K562 (cell line): ENCODE measurements at regions not wholly inside any gene's neighbourhood (a gene's known extent, or its start where the extent isn't known, plus 50 kb on each side); places are given as distances from the start of the nearest gene placed in this dataset.

Experiments
- ATAC-seq: fragments of 200-7000 bp; cut with Tn5 transposase; 3 replicates; pipeline ENCODE4 v1.9.1; 2020; ENCODE audit warnings: moderate library complexity
- BruUV-seq: library from RNA; stranded (reverse); fragments of 400-500 nt; replicated peaks from 2 replicates; lab custom pipeline; 2021; lab: Mats Ljungman, UMichigan
- CTCF ChIA-PET: fragments of 300-600 bp; formaldehyde crosslinking; extraction: SDS; loops from one replicate; lab custom pipeline; 2021; ENCODE audit warnings: low intra/inter-chr PET ratio; lab: Yijun Ruan, JAX
- POLR2A ChIA-PET: fragments of 300-600, 350-650 bp; sonication (Branson Sonifier 250); formaldehyde crosslinking; extraction: SDS; loops from one replicate; lab custom pipeline; 2021; ENCODE audit warnings: antibody characterized with exemption, inconsistent platforms; lab: Yijun Ruan, JAX
- DNase-seq, 4 experiments: peaks; one replicate each; pipeline versions ENCODE4 v3.0.0 to v3.0.0-alpha.2; 2011 to 2018; ENCODE audit warnings: low spot score in 3 of 4, mixed read lengths in 3 of 4; ENCODE audit errors: extremely low read depth in 1 of 4
- FAIRE-seq: peaks from 2 replicates; lab custom pipeline; 2011; peaks lifted over from hg19 to GRCh38; lab: Jason Lieb, UNC
- H2AFZ ChIP-seq: 2 replicates; pipeline ENCODE4 v1.6.0; 2011; ENCODE audit warnings: low read depth, low read length, control low read depth, inconsistent platforms
- H3K27ac ChIP-seq: fragments of 200-600 bp; 3 replicates; pipeline ENCODE4 v1.8.0; 2011; ENCODE audit warnings: low read depth, mild to moderate bottlenecking, control low read depth, inconsistent platforms, low read length, moderate library complexity, mixed read lengths; ENCODE audit errors: extremely low read depth
- H3K27me3 ChIP-seq, 2 experiments: fragments of 300-600 bp in 1 of 2; 2 replicates in 1 of 2; 3 replicates in 1 of 2; pipeline versions ENCODE4 v1.6.0 to v1.8.0; 2011; ENCODE audit warnings: inconsistent platforms in 2 of 2, low read length in 2 of 2, mild to moderate bottlenecking in 1 of 2, mixed read lengths in 1 of 2, moderate library complexity in 1 of 2; ENCODE audit not compliant: control insufficient read depth in 2 of 2, insufficient read depth in 2 of 2
- H3K36me3 ChIP-seq: fragments of 300-600 bp; 3 replicates; pipeline ENCODE4 v1.8.0; 2011; ENCODE audit warnings: mild to moderate bottlenecking, low read length, inconsistent platforms; ENCODE audit not compliant: control insufficient read depth, insufficient read depth
- H3K4me1 ChIP-seq, 2 experiments: fragments of 200-600 bp in 1 of 2; replicated peaks in 1 of 2; 2 replicates in 1 of 2; 3 replicates in 1 of 2; pipeline versions ENCODE4 v1.5.1 to v1.8.0; 2011; ENCODE audit warnings: inconsistent platforms in 2 of 2, low read length in 2 of 2, mild to moderate bottlenecking in 1 of 2, mixed read lengths in 1 of 2, moderate library complexity in 1 of 2; ENCODE audit not compliant: control insufficient read depth in 2 of 2, insufficient read depth in 2 of 2
- H3K4me2 ChIP-seq: 2 replicates; pipeline ENCODE4 v1.6.1; 2011; ENCODE audit warnings: low read length, control low read depth, inconsistent platforms, mixed read lengths; ENCODE audit not compliant: insufficient read depth
- H3K4me3 ChIP-seq: fragments of 200-600 bp; sonication (generic), shearing (Covaris generic); 2 replicates; pipeline ENCODE4 v1.5.1; 2016; ENCODE audit warnings: control low read depth, inconsistent platforms
- H3K79me2 ChIP-seq: fragments of 200-600 bp; 3 replicates; pipeline ENCODE4 v1.8.0; 2011; ENCODE audit warnings: low read length, inconsistent platforms; ENCODE audit not compliant: control insufficient read depth, insufficient read depth
- H3K9ac ChIP-seq, 2 experiments: 2 replicates each; pipeline versions ENCODE4 v1.6.0 to v1.6.1; 2011; ENCODE audit warnings: low read depth in 2 of 2, low read length in 2 of 2, control low read depth in 1 of 2, inconsistent platforms in 1 of 2, mild to moderate bottlenecking in 1 of 2, mixed read lengths in 1 of 2; ENCODE audit not compliant: insufficient read depth in 1 of 2
- H3K9me1 ChIP-seq: one replicate; pipeline ENCODE4 v1.6.0; 2011; ENCODE audit warnings: inconsistent platforms, mild to moderate bottlenecking, low read length, moderate library complexity; ENCODE audit not compliant: control insufficient read depth, insufficient read depth
- H3K9me3 ChIP-seq: replicated peaks from 2 replicates; pipeline ENCODE4 v1.5.1; 2011; ENCODE audit warnings: low read depth, low read length, inconsistent platforms; ENCODE audit not compliant: control insufficient read depth, insufficient read depth
- H4K20me1 ChIP-seq: replicated peaks from 2 replicates; pipeline ENCODE4 v1.6.1; 2011; ENCODE audit warnings: low read length, inconsistent platforms, mixed read lengths; ENCODE audit not compliant: control insufficient read depth, insufficient read depth
- BRCA1 ChIP-seq, 2 experiments: fragments of 450-650 bp in 1 of 2; sonication (generic) in 1 of 2; formaldehyde crosslinking in 1 of 2; IDR thresholded peaks; 2 replicates each; pipeline versions ENCODE4 v1.5.0 to v1.6.1; 2017 to 2020; ENCODE audit warnings: mild to moderate bottlenecking in 1 of 2, missing genetic modification reagents in 1 of 2
- CEBPG ChIP-seq, 3 experiments: fragments of 200-800 bp in 1 of 3; sonication (Bioruptor generic) in 1 of 3; sonication (generic) in 1 of 3; formaldehyde crosslinking in 1 of 3; IDR thresholded peaks in 2 of 3; conservative IDR thresholded peaks in 1 of 3; 2 replicates each; pipeline versions ENCODE4 v1.6.1 to v1.8.0; 2016 to 2022; ENCODE audit warnings: missing compliant biosample characterization in 2 of 3, missing genetic modification characterization in 2 of 3, mild to moderate bottlenecking in 1 of 3, missing genetic modification reagents in 1 of 3
- SREBF2 ChIP-seq: sonication (generic); formaldehyde crosslinking; IDR thresholded peaks from 2 replicates; pipeline ENCODE4 v1.4.0; 2020; ENCODE audit warnings: mild to moderate bottlenecking, missing genetic modification reagents
- THRB ChIP-seq: fragments of 450-650 bp; formaldehyde crosslinking; conservative IDR thresholded peaks from 2 replicates; pipeline ENCODE4 v1.4.0; 2022; ENCODE audit warnings: mild to moderate bottlenecking, missing genetic modification characterization
- WGBS: fragments of 100-300 bp; shearing (Covaris generic); methylation state at CpG from one replicate; pipeline ENCODE4 v1.1.6; 2016; ENCODE audit warnings: low coverage, mixed read lengths; ENCODE audit not compliant: insufficient coverage; ENCODE audit errors: missing lambda C conversion rate; 5-methylcytosine and 5-hydroxymethylcytosine counted together
- in situ Hi-C: fragments of 300-500 bp; cut with MboI; formaldehyde crosslinking; loops from 4 replicates; pipeline ENCODE4 v1.15.0; 2018; ENCODE audit warnings: inconsistent platforms, mixed read lengths
- intact Hi-C: fragments of 100-400 bp; cut with micrococcal nuclease; formaldehyde crosslinking; loops from 2 replicates; pipeline ENCODE4 v1.14.2; 2022

GRCh38 chr16:74020095-74020670 lies 276.4 kb upstream of the PSMD7 start:
- no peaks in the 10 kb centered on the region for H3K79me2 ChIP-seq
- in situ Hi-C loops = no loop called here
- CTCF ChIA-PET = no interaction called here
- POLR2A ChIA-PET = no interaction called here
- no peak overlapping the region for H3K27ac ChIP-seq
- intact Hi-C loops = no loop called here
- H3K4me3 ChIP-seq = no peak overlapping the region
- no peak overlapping the region for H2AFZ ChIP-seq
- no TSS peak for BruUV-seq
- FAIRE-seq (no peak), ATAC-seq (no peak), DNase-seq (no peak)
- no peaks in the 10 kb centered on the region for H3K9me1 ChIP-seq
- H3K9ac ChIP-seq = no peak overlapping the region
- 3% methylated on average over 4 of the region's 4 CpGs for WGBS
- H3K27me3 ChIP-seq = 0 out of 5 replicates have a peak, but pooled peaks cover 0 to 2% of the 10 kb centered on the region in 2 experiments
- no peaks in the 10 kb centered on the region for H3K9me3 ChIP-seq
- H3K36me3 ChIP-seq = no peaks in the 10 kb centered on the region
- H3K4me1 ChIP-seq = no peaks in the 10 kb centered on the region
- H4K20me1 ChIP-seq = no peaks in the 10 kb centered on the region
- TF ChIP-seq SREBF2 (CRISPR knock-in tag) (no peak), CEBPG (CRISPR knock-in tag; IDR thresholded peaks at IDR 0.05) (no peak), CEBPG (tag; conservative IDR thresholded peaks at IDR 0.05 in 1 of 2, IDR thresholded peaks at IDR 0.05 in 1 of 2) (no peak), BRCA1 (IDR thresholded peaks at IDR 0.05) (no peak), BRCA1 (CRISPR knock-in tag; IDR thresholded peaks at IDR 0.05) (no peak), THRB (no peak)
- H3K4me2 ChIP-seq = no peak overlapping the region
